Right atrium auricular region (tissue), 2 donors: ENCODE measurements at regions not wholly inside any gene's neighbourhood (a gene's known extent, or its start where the extent isn't known, plus 50 kb on each side); places are given as distances from the start of the nearest gene placed in this dataset.

Experiments
- DNase-seq: peaks from one replicate; pipeline ENCODE4 v3.0.0-alpha.2; 2019; ENCODE audit warnings: low spot score
- H3K27ac ChIP-seq, 2 donors: fragments of 200-600 bp; sonication (generic); 1 replicate in 1 of 2; 2 replicates in 1 of 2; pipeline ENCODE4 v1.5.1; 2016 to 2019
- H3K27me3 ChIP-seq, 2 donors: fragments of 200-600 bp; sonication (generic); one replicate each; pipeline versions ENCODE4 v1.5.1 to v1.6.0; 2017 to 2019
- H3K36me3 ChIP-seq: fragments of 200-600 bp; sonication (generic); one replicate; pipeline ENCODE4 v1.5.1; 2016
- H3K4me1 ChIP-seq, 2 donors: fragments of 200-600 bp; sonication (generic); one replicate each; pipeline versions ENCODE4 v1.5.1 to v1.6.0; 2017 to 2019
- H3K4me3 ChIP-seq, 2 donors: fragments of 200-600 bp; sonication (generic); 1 replicate in 1 of 2; 2 replicates in 1 of 2; pipeline ENCODE4 v1.5.1; 2017 to 2019; ENCODE audit warnings: mild to moderate bottlenecking in 1 of 2, moderate library complexity in 1 of 2
- H3K9me3 ChIP-seq, 2 donors: fragments of 200-600 bp; sonication (generic); one replicate each; pipeline ENCODE4 v1.5.1; 2019
- CTCF ChIP-seq, 2 donors: fragments of 200-600 bp; sonication (generic); IDR thresholded peaks; one replicate each; pipeline ENCODE4 v1.5.1; 2019; ENCODE audit warnings: antibody characterized with exemption in 2 of 2

- no peak for DNase-seq
- no peaks in the 10 kb centered on the region for H3K27me3 ChIP-seq
- H3K4me3 ChIP-seq: no peak overlapping the region
- no peaks in the 10 kb centered on the region for H3K9me3 ChIP-seq
- H3K27ac ChIP-seq: no peak overlapping the region
- no peaks in the 10 kb centered on the region for H3K4me1 ChIP-seq
- no peak for TF ChIP-seq CTCF (IDR thresholded peaks at IDR 0.05)
- H3K36me3 ChIP-seq: no peaks in the 10 kb centered on the region
These were observed 701.2 kb upstream of the PTBP2 start for GRCh38 chr1:96020378-96020777.

DNA sequence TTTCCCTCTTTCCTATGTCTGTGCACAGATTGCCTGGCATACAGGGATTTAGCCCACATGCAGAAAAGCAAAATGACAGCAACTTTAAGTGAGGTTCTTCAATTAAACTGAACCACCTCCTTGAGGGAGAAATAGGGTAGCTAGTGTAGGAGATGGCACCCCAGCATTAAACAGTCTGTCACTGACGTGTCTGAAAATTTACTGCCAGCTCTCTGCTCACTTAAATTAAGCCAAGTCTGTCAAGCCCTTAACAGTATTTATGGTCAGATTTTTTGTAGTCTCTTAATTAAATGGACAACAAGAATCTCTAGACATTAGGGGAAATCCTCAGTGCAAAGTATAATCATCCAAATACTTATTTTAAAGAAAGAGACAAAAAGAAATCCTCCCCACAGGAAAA is 696.5 kb upstream of the PTBP2 start:
- H3K27ac ChIP-seq: no peak overlapping the region
- no peak for DNase-seq
- no peaks in the 10 kb centered on the region for H3K36me3 ChIP-seq
- TF ChIP-seq CTCF (IDR thresholded peaks at IDR 0.05): no peak
- H3K4me3 ChIP-seq: no peak overlapping the region
- H3K9me3 ChIP-seq: no peaks in the 10 kb centered on the region
- H3K27me3 ChIP-seq: no peaks in the 10 kb centered on the region
- no peaks in the 10 kb centered on the region for H3K4me1 ChIP-seq

DNA sequence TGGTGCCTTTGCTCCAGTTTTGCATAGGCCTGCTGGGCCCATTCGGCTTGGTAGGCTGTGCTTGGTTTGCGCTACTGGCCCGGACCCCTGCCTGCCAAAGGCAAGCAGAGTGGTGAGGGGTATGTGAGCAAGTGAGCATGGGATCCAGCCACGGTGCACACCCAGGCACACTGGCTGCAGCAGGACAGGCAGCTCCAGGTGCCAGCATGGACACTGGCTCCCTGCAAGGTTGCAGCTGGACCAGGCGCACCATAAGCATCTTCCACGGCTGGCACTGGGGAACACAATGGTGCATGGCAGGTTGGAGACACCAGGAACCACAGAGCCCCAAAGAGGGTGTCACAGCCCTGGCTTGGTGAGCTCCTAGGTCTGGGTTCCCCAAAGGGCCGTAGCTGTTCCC is 693.5 kb upstream of the PTBP2 start:
- Histone ChIP-seq H3K36me3 (no peaks in the 10 kb centered on the region), H3K9me3 (no peaks in the 10 kb centered on the region), H3K4me1 (no peaks in the 10 kb centered on the region), H3K27ac (no peak overlapping the region), H3K4me3 (no peak overlapping the region), H3K27me3 (no peaks in the 10 kb centered on the region)
- no peak for TF ChIP-seq CTCF (IDR thresholded peaks at IDR 0.05)
- no peak for DNase-seq

- no peak for DNase-seq
- H3K4me3 ChIP-seq: no peak overlapping the region
- H3K9me3 ChIP-seq: no peaks in the 10 kb centered on the region
- no peaks in the 10 kb centered on the region for H3K27me3 ChIP-seq
- TF ChIP-seq CTCF (IDR thresholded peaks at IDR 0.05): no peak
- no peaks in the 10 kb centered on the region for H3K4me1 ChIP-seq
- H3K36me3 ChIP-seq: no peaks in the 10 kb centered on the region
- no peak overlapping the region for H3K27ac ChIP-seq
These were observed 691.3 kb upstream of the PTBP2 start for GRCh38 chr1:96030312-96030711.

DNA sequence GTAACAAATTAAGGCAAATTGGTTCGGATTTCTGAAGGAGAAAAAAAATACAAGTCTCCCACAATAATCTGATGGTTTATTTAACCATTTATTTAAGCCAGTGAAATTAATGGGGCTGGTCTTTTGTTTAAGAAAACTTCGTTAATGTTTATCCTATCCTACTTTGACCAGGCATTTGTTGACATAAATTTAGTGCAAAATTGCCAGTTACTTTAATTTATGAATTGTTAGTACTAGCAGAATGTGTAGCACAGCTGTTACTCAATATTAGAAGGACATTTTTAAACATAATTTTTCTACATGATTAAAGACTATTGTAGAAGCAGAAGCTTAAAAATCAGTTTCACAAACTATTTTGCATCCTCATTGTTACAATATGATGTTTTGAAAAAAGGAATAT is 687.6 kb upstream of the PTBP2 start:
- H3K27me3 ChIP-seq: no peaks in the 10 kb centered on the region
- no peaks in the 10 kb centered on the region for H3K36me3 ChIP-seq
- H3K9me3 ChIP-seq: no peaks in the 10 kb centered on the region
- H3K27ac ChIP-seq: no peak overlapping the region
- no peak for TF ChIP-seq CTCF (IDR thresholded peaks at IDR 0.05)
- no peak overlapping the region for H3K4me3 ChIP-seq
- DNase-seq: no peak
- H3K4me1 ChIP-seq: no peaks in the 10 kb centered on the region

- H3K27ac ChIP-seq: no peak overlapping the region
- no peak for DNase-seq
These were observed 684.8 kb upstream of the PTBP2 start for GRCh38 chr1:96036763-96037162.

More at GRCh38 chr1:96036763-96037162, 684.8 kb upstream of the PTBP2 start:
- no peaks in the 10 kb centered on the region for H3K4me1 ChIP-seq
- H3K36me3 ChIP-seq: no peaks in the 10 kb centered on the region
- H3K9me3 ChIP-seq: no peaks in the 10 kb centered on the region
- TF ChIP-seq CTCF (IDR thresholded peaks at IDR 0.05): no peak
- no peaks in the 10 kb centered on the region for H3K27me3 ChIP-seq
- H3K4me3 ChIP-seq: no peak overlapping the region
